GM23338 (cell line): ENCODE measurements at regions not wholly inside any gene's neighbourhood (a gene's known extent, or its start where the extent isn't known, plus 50 kb on each side); places are given as distances from the start of the nearest gene placed in this dataset.

Experiments
- ATAC-seq: fragments of 200-7000 bp; cut with Tn5 transposase; 3 replicates; pipeline ENCODE4 v1.9.1; 2020
- DNase-seq: peaks from one replicate; pipeline ENCODE4 v3.0.0-alpha.2; 2015; ENCODE audit warnings: low spot score
- H2AFZ ChIP-seq: fragments of 200-600 bp; sonication (generic); 2 replicates; pipeline ENCODE4 v1.8.0; 2016; ENCODE audit warnings: antibody characterized with exemption, mild to moderate bottlenecking, moderate library complexity
- H3F3A ChIP-seq: fragments of 200-600 bp; sonication (generic); replicated peaks from 2 replicates; pipeline ENCODE4 v1.8.0; 2017; ENCODE audit warnings: antibody characterized with exemption, mixed run types, low read depth
- H3K27ac ChIP-seq: fragments of 200-600 bp; sonication (generic); 2 replicates; pipeline ENCODE4 v1.6.1; 2016; ENCODE audit warnings: low read depth
- H3K27me3 ChIP-seq: fragments of 200-600 bp; sonication (generic); 2 replicates; pipeline ENCODE4 v1.8.0; 2016; ENCODE audit warnings: mild to moderate bottlenecking, mixed run types, moderate library complexity; ENCODE audit not compliant: insufficient read depth
- H3K36me3 ChIP-seq: fragments of 200-600 bp; sonication (generic); 2 replicates; pipeline ENCODE4 v1.8.0; 2016; ENCODE audit warnings: mild to moderate bottlenecking; ENCODE audit not compliant: insufficient read depth
- H3K4me1 ChIP-seq: fragments of 200-600 bp; sonication (generic); 2 replicates; pipeline ENCODE4 v1.8.0; 2016; ENCODE audit warnings: mild to moderate bottlenecking, moderate library complexity; ENCODE audit not compliant: insufficient read depth
- H3K4me2 ChIP-seq: fragments of 200-600 bp; sonication (generic); 2 replicates; pipeline ENCODE4 v1.7.1; 2017; ENCODE audit warnings: mixed run types
- H3K4me3 ChIP-seq: fragments of 200-600 bp; sonication (generic); 2 replicates; pipeline ENCODE4 v1.6.1; 2016; ENCODE audit warnings: mixed run types
- H3K79me2 ChIP-seq: fragments of 200-600 bp; sonication (generic); replicated peaks from 2 replicates; pipeline ENCODE4 v1.8.0; 2017; ENCODE audit warnings: mild to moderate bottlenecking; ENCODE audit not compliant: insufficient read depth
- H3K9me2 ChIP-seq: fragments of 200-600 bp; sonication (generic); 2 replicates; pipeline ENCODE4 v1.8.0; 2017; ENCODE audit not compliant: insufficient read depth
- H4K20me1 ChIP-seq: fragments of 200-600 bp; sonication (generic); replicated peaks from 2 replicates; pipeline ENCODE4 v1.8.0; 2017; ENCODE audit warnings: mild to moderate bottlenecking; ENCODE audit not compliant: insufficient read depth
- H3K27ac Mint-ChIP-seq: 2 replicates; pipeline ENCODE4 v1.8.0; 2020; ENCODE audit warnings: inconsistent platforms, mild to moderate bottlenecking, moderate library complexity, mixed read lengths
- H3K27me3 Mint-ChIP-seq: 3 replicates; pipeline ENCODE4 v1.8.0; 2022; ENCODE audit warnings: low read depth, mild to moderate bottlenecking, moderate library complexity, mixed read lengths, inconsistent platforms; ENCODE audit not compliant: insufficient read depth, poor library complexity
- H3K36me3 Mint-ChIP-seq: 3 replicates; pipeline ENCODE4 v1.8.0; 2021; ENCODE audit warnings: low read depth, mild to moderate bottlenecking, inconsistent platforms, moderate library complexity, mixed read lengths
- H3K4me1 Mint-ChIP-seq: 3 replicates; pipeline ENCODE4 v1.8.0; 2020; ENCODE audit warnings: mild to moderate bottlenecking, inconsistent platforms, mixed read lengths
- H3K4me3 Mint-ChIP-seq: 3 replicates; pipeline ENCODE4 v1.8.0; 2021; ENCODE audit warnings: moderate library complexity, mild to moderate bottlenecking, inconsistent platforms, mixed read lengths
- H3K9me3 Mint-ChIP-seq: 3 replicates; pipeline ENCODE4 v1.8.0; 2020; ENCODE audit warnings: moderate library complexity, mild to moderate bottlenecking, inconsistent platforms, mixed read lengths
- NANOG ChIP-seq: IDR thresholded peaks from 2 replicates; pipeline ENCODE4 v1.6.1; 2016; ENCODE audit warnings: antibody characterized with exemption, borderline replicate concordance
- POLR2AphosphoS5 ChIP-seq: IDR thresholded peaks from 2 replicates; pipeline ENCODE4 v1.6.1; 2016; ENCODE audit warnings: antibody characterized with exemption, low read depth
- STAT1 ChIP-seq: IDR thresholded peaks from one replicate; pipeline ENCODE4 v1.6.1; 2016; ENCODE audit warnings: antibody characterized with exemption; ENCODE audit not compliant: unreplicated experiment
- ZNF114 ChIP-seq: fragments of 250-450 bp; sonication (Bioruptor Pico); IDR thresholded peaks from 2 replicates; pipeline ENCODE4 v1.5.0; 2020; ENCODE audit warnings: mild to moderate bottlenecking, moderate library complexity
- TF ChIP-seq, protein P1 (sequence below): fragments of 250-450 bp; sonication (Bioruptor Pico); IDR thresholded peaks from 2 replicates; pipeline ENCODE4 v1.5.0; 2020; ENCODE audit warnings: mild to moderate bottlenecking, moderate library complexity
- TF ChIP-seq, protein P2 (sequence below): IDR thresholded peaks from one replicate; pipeline ENCODE4 v1.6.1; 2018; ENCODE audit warnings: antibody characterized with exemption; ENCODE audit not compliant: unreplicated experiment
- TF ChIP-seq, protein P3 (sequence below): IDR thresholded peaks from 2 replicates; pipeline ENCODE4 v1.6.1; 2016; ENCODE audit warnings: antibody characterized with exemption

DNA sequence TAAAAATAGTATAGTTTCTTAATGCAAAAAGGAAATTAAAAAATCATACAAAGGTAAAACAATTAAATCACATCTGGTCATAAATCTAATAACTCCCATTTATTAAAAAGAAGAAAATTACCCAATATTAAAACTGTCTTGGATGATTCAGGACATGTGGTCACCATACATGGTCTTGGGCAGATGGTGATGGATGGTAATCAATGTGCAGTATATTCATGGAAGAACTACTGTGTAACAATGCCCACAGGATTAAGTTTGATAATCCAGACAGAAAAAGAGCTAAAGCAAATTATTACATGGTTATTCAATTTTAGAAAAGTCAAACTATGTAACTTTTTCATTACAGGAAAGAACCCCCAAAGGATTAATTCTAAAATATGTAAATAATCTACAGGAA is 480.6 kb downstream of the QKI start (continued):
- TF ChIP-seq, protein P1, sequence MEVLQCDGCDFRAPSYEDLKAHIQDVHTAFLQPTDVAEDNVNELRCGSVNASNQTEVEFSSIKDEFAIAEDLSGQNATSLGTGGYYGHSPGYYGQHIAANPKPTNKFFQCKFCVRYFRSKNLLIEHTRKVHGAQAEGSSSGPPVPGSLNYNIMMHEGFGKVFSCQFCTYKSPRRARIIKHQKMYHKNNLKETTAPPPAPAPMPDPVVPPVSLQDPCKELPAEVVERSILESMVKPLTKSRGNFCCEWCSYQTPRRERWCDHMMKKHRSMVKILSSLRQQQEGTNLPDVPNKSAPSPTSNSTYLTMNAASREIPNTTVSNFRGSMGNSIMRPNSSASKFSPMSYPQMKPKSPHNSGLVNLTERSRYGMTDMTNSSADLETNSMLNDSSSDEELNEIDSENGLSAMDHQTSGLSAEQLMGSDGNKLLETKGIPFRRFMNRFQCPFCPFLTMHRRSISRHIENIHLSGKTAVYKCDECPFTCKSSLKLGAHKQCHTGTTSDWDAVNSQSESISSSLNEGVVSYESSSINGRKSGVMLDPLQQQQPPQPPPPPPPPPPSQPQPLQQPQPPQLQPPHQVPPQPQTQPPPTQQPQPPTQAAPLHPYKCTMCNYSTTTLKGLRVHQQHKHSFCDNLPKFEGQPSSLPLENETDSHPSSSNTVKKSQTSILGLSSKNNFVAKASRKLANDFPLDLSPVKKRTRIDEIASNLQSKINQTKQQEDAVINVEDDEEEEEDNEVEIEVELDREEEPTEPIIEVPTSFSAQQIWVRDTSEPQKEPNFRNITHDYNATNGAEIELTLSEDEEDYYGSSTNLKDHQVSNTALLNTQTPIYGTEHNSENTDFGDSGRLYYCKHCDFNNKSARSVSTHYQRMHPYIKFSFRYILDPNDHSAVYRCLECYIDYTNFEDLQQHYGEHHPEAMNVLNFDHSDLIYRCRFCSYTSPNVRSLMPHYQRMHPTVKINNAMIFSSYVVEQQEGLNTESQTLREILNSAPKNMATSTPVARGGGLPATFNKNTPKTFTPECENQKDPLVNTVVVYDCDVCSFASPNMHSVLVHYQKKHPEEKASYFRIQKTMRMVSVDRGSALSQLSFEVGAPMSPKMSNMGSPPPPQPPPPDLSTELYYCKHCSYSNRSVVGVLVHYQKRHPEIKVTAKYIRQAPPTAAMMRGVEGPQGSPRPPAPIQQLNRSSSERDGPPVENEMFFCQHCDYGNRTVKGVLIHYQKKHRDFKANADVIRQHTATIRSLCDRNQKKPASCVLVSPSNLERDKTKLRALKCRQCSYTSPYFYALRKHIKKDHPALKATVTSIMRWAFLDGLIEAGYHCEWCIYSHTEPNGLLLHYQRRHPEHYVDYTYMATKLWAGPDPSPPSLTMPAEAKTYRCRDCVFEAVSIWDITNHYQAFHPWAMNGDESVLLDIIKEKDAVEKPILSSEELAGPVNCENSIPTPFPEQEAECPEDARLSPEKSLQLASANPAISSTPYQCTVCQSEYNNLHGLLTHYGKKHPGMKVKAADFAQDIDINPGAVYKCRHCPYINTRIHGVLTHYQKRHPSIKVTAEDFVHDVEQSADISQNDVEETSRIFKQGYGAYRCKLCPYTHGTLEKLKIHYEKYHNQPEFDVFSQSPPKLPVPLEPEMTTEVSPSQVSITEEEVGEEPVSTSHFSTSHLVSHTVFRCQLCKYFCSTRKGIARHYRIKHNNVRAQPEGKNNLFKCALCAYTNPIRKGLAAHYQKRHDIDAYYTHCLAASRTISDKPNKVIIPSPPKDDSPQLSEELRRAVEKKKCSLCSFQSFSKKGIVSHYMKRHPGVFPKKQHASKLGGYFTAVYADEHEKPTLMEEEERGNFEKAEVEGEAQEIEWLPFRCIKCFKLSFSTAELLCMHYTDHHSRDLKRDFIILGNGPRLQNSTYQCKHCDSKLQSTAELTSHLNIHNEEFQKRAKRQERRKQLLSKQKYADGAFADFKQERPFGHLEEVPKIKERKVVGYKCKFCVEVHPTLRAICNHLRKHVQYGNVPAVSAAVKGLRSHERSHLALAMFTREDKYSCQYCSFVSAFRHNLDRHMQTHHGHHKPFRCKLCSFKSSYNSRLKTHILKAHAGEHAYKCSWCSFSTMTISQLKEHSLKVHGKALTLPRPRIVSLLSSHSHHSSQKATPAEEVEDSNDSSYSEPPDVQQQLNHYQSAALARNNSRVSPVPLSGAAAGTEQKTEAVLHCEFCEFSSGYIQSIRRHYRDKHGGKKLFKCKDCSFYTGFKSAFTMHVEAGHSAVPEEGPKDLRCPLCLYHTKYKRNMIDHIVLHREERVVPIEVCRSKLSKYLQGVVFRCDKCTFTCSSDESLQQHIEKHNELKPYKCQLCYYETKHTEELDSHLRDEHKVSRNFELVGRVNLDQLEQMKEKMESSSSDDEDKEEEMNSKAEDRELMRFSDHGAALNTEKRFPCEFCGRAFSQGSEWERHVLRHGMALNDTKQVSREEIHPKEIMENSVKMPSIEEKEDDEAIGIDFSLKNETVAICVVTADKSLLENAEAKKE (CRISPR knock-in tag): no peak
- TF ChIP-seq, protein P2, sequence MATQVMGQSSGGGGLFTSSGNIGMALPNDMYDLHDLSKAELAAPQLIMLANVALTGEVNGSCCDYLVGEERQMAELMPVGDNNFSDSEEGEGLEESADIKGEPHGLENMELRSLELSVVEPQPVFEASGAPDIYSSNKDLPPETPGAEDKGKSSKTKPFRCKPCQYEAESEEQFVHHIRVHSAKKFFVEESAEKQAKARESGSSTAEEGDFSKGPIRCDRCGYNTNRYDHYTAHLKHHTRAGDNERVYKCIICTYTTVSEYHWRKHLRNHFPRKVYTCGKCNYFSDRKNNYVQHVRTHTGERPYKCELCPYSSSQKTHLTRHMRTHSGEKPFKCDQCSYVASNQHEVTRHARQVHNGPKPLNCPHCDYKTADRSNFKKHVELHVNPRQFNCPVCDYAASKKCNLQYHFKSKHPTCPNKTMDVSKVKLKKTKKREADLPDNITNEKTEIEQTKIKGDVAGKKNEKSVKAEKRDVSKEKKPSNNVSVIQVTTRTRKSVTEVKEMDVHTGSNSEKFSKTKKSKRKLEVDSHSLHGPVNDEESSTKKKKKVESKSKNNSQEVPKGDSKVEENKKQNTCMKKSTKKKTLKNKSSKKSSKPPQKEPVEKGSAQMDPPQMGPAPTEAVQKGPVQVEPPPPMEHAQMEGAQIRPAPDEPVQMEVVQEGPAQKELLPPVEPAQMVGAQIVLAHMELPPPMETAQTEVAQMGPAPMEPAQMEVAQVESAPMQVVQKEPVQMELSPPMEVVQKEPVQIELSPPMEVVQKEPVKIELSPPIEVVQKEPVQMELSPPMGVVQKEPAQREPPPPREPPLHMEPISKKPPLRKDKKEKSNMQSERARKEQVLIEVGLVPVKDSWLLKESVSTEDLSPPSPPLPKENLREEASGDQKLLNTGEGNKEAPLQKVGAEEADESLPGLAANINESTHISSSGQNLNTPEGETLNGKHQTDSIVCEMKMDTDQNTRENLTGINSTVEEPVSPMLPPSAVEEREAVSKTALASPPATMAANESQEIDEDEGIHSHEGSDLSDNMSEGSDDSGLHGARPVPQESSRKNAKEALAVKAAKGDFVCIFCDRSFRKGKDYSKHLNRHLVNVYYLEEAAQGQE: no peak
- TF ChIP-seq ZNF114 (CRISPR knock-in tag): no peak
- no peak for TF ChIP-seq NANOG

DNA sequence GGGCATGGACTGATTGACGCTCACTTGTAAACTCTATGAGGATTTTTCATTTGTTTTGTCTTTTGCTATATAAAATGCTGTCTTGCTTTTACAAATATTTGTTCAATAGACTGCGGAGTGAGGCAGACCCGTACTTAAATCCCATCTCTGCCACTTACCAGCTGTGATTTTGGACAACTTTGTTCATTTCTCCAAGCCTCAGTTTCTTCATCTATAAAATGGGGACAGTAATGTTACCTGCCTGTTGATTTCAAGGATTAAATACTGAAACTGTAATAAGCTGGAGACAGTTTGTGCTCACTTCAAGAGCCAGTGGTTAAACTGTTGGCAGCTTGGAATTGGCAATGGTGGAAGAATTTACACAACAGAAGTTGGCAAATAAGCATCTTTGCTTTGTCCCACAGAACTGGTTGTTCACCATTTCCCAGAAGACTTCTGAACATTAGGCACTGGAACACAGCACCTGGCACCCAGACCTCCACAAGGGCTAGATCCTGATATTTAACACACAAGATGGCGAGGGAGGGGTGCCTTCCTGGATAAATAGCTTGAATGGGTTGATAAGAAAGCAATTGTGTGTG is 479.2 kb downstream of the QKI start:
- Histone ChIP-seq H4K20me1 (no peaks in the 10 kb centered on the region), H3K4me2 (no peak overlapping the region), H2AFZ (no peak overlapping the region), H3K79me2 (no peaks in the 10 kb centered on the region), H3K4me1 (no peaks in the 10 kb centered on the region), H3K9me2 (peaks cover 3% of the 10 kb centered on the region; the same call in 1 of the 2 replicates), H3K4me3 (no peak overlapping the region), H3F3A (no peaks in the 10 kb centered on the region), H3K27me3 (no peaks in the 10 kb centered on the region), H3K36me3 (no peaks in the 10 kb centered on the region), H3K27ac (no peak overlapping the region)
- Mint-ChIP-seq H3K4me1 (peaks cover 11% of the 10 kb centered on the region; the same call in 2 of the 3 replicates), H3K9me3 (peaks cover 9% of the 10 kb centered on the region; the same call in 2 of the 3 replicates), H3K27me3 (no peaks in the 10 kb centered on the region), H3K4me3 (no peak overlapping the region), H3K36me3 (peaks cover 9% of the 10 kb centered on the region; the same call in 2 of the 3 replicates), H3K27ac (no peak overlapping the region)
- ATAC-seq (no peak), DNase-seq (no peak)
- TF ChIP-seq POLR2AphosphoS5: no peak
- no peak for TF ChIP-seq STAT1
- TF ChIP-seq, protein P3, sequence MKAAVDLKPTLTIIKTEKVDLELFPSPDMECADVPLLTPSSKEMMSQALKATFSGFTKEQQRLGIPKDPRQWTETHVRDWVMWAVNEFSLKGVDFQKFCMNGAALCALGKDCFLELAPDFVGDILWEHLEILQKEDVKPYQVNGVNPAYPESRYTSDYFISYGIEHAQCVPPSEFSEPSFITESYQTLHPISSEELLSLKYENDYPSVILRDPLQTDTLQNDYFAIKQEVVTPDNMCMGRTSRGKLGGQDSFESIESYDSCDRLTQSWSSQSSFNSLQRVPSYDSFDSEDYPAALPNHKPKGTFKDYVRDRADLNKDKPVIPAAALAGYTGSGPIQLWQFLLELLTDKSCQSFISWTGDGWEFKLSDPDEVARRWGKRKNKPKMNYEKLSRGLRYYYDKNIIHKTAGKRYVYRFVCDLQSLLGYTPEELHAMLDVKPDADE: no peak
